GM18909 (cell line): ENCODE measurements at regions not wholly inside any gene's neighbourhood (a gene's known extent, or its start where the extent isn't known, plus 50 kb on each side); places are given as distances from the start of the nearest gene placed in this dataset.
"Not testable (repeated sequence)": the region's sequence is repeated elsewhere in the genome, so short reads cannot be mapped to it uniquely, and the experiment has no call there.

Experiments
- ATAC-seq: cut with Tn5 transposase; IDR thresholded peaks from one replicate; pipeline ENCODE4 v1.9.1; 2021; ENCODE audit warnings: mild to moderate bottlenecking; ENCODE audit not compliant: unreplicated experiment, poor library complexity

- ATAC-seq: no peak
Measured at GRCh38 chr3:102353805-102354204, 81.0 kb upstream of the ZPLD1 start.

GRCh38 chr3:102354818-102355515 lies 79.8 kb upstream of the ZPLD1 start:
- no peak for ATAC-seq

- ATAC-seq: no peak
Measured at GRCh38 chr3:102356506-102356905, 78.3 kb upstream of the ZPLD1 start.

GRCh38 chr3:102357313-102357712 lies 77.5 kb upstream of the ZPLD1 start:
- not testable (repeated sequence) for ATAC-seq

- no peak for ATAC-seq
Measured at GRCh38 chr3:102360183-102360860, 74.5 kb upstream of the ZPLD1 start.

GRCh38 chr3:102361101-102361500 lies 73.7 kb upstream of the ZPLD1 start:
- no peak for ATAC-seq

- ATAC-seq: not testable (repeated sequence)
Measured at GRCh38 chr3:102366116-102366515, 68.7 kb upstream of the ZPLD1 start.

GRCh38 chr3:102374863-102375634 lies 59.8 kb upstream of the ZPLD1 start:
- ATAC-seq: no peak

- no peak for ATAC-seq
Measured at GRCh38 chr3:102378216-102378615, 56.6 kb upstream of the ZPLD1 start.

- ATAC-seq: not testable (repeated sequence)
Measured at GRCh38 chr3:102382201-102382600, 52.6 kb upstream of the ZPLD1 start.
